AG09319 (cell line): ENCODE measurements at regions not wholly inside any gene's neighbourhood (a gene's known extent, or its start where the extent isn't known, plus 50 kb on each side); places are given as distances from the start of the nearest gene placed in this dataset.

ENCODE experiments used
- DNase-seq: peaks from one replicate; pipeline ENCODE4 v3.0.0-alpha.2; 2010; ENCODE audit warnings: low read depth; ENCODE audit errors: extremely low read depth
- TF ChIP-seq, protein P1 (sequence below): IDR thresholded peaks from 2 replicates; pipeline ENCODE4 v1.5.1; 2011; ENCODE audit warnings: low read depth, mild to moderate bottlenecking, inconsistent platforms, low read length, moderate library complexity

DNA sequence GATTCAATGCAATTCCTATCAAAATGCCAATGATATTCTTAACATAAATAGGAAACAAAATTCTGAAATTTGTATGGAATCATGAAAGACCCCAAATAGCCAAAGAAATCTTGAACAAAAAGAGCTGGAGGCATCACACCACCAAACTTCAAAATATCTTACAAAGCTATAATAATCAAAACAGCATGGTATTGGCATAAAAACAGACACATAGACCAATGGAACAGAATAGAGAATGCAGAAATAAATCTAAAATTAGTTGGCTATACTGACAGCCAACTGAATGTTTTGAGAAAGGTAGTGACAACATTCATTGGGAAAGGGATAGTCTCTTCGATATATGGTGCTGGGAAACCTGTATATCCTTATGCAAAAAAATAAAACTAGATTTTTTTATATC, 121.9 kb upstream of the ASCC3 start:
- TF ChIP-seq, protein P1, sequence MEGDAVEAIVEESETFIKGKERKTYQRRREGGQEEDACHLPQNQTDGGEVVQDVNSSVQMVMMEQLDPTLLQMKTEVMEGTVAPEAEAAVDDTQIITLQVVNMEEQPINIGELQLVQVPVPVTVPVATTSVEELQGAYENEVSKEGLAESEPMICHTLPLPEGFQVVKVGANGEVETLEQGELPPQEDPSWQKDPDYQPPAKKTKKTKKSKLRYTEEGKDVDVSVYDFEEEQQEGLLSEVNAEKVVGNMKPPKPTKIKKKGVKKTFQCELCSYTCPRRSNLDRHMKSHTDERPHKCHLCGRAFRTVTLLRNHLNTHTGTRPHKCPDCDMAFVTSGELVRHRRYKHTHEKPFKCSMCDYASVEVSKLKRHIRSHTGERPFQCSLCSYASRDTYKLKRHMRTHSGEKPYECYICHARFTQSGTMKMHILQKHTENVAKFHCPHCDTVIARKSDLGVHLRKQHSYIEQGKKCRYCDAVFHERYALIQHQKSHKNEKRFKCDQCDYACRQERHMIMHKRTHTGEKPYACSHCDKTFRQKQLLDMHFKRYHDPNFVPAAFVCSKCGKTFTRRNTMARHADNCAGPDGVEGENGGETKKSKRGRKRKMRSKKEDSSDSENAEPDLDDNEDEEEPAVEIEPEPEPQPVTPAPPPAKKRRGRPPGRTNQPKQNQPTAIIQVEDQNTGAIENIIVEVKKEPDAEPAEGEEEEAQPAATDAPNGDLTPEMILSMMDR, result no peak
- no peak for DNase-seq

DNA sequence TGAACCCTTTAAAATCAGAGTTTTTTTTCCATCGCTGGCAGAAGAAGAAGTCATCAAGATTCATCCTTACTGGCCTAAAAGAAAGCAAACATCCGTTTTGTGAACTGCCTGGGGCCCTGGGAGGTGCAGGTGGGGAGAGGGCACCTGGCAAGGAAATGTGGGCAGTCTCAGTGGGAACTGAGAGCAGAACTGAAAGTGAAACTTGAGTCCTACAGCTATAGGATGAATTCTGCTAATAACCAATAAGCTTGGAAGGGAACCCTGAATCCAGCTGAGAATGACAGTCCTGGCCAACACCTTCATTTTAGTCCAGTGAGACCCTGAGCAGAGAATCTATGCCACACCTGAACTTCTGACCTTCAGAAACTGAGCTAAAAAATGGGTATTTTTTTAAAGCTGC, 130.1 kb upstream of the ASCC3 start:
- DNase-seq, result no peak

DNA sequence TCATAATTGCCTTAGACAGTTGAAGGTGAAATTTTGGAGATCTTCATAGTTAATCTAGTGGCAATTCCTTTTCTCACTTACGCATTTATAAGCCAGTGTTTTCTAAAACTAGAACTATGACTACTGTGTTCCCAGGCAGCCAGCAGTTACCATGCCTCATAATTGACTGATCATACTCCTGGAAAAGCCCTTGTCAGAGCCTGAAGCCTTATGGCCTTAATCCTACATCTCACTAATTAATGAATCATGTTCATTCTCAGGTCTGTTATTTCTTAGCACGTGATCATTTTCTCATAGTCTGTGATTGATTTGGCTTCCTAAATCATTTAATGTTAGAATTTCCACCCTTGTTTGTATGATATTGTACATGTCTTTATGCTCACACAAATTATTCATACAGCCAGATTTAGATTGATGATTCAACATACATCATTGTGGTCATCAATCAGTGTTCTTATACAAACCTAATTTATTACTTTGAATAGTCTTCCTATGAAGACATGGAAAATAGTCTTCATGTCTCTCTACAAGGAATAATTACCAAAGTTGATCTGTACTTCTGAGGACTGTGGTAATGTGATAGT, 132.6 kb upstream of the ASCC3 start:
- DNase-seq, result no peak

More for the DNA sequence above, 130.1 kb upstream of the ASCC3 start:
- TF ChIP-seq, protein P1, result no peak

GRCh38 chr6:101015541-101015940, 134.4 kb upstream of the ASCC3 start:
- DNase-seq, result no peak
- TF ChIP-seq, protein P1, result no peak

More for the DNA sequence above, 132.6 kb upstream of the ASCC3 start:
- TF ChIP-seq, protein P1, result no peak

DNA sequence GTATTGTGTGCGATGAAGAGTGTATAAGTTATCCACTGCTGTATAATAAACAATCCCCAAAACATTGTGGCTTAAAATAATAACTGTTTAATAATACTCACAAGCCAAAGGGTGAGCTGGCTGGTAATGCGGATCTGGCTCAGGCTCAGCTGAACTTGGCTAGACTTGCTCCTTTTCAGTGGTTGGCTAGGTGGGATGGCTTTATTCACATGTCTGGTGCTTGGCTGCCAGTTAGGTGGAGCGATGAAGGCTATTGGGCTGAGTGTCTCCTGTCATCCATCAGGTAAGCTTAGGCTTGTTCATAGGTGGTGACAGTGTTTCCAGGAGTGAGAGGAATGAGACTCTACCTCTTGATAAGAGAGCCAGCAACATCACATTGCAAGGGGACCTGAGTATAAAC, 135.0 kb upstream of the ASCC3 start:
- no peak for DNase-seq

DNA sequence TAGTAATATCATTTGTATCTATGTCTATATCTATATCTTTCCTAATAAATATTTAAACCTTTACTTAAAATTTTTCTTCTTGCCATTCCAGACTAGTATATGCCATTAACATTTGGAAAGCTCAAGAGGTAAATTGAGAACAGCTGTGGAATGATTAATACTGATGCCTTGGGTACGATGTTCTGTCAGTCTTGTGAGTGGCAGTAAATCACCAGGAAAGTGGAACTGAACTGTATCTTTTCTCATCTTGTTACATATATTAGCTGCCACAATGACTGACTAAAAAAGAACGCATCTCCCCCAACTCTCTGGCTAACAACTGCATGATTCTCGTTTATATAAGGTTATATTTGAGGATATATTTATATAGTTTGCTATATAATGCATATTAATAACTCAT, 137.0 kb upstream of the ASCC3 start:
- DNase-seq, result no peak

More for the DNA sequence above, 135.0 kb upstream of the ASCC3 start:
- TF ChIP-seq, protein P1, result no peak

GRCh38 chr6:101021504-101021903, 140.4 kb upstream of the ASCC3 start:
- TF ChIP-seq, protein P1, result no peak
- no peak for DNase-seq

More for the DNA sequence above, 137.0 kb upstream of the ASCC3 start:
- TF ChIP-seq, protein P1, result no peak
